KG1 (cell line): ENCODE measurements at regions not wholly inside any gene's neighbourhood (a gene's known extent, or its start where the extent isn't known, plus 50 kb on each side); places are given as distances from the start of the nearest gene placed in this dataset.
"Not testable (repeated sequence)": the region's sequence is repeated elsewhere in the genome, so short reads cannot be mapped to it uniquely, and the experiment has no call there.

Experiments used
- DNase-seq: peaks from one replicate; lab custom pipeline; 2025; lab: John Stamatoyannopoulos, UW

- no peak for DNase-seq
Observed at GRCh38 chr4:160091631-160092030, 988.8 kb downstream of the RAPGEF2 start.

- no peak for DNase-seq
Observed at GRCh38 chr4:160100316-160100715, 997.4 kb downstream of the RAPGEF2 start.

GRCh38 chr4:160110891-160111290, 1008.0 kb downstream of the RAPGEF2 start:
- no peak for DNase-seq

GRCh38 chr4:160117686-160118085, 1014.8 kb downstream of the RAPGEF2 start:
- DNase-seq: no peak

GRCh38 chr4:160125576-160126287, 1022.9 kb downstream of the RAPGEF2 start:
- DNase-seq: not testable (repeated sequence)

GRCh38 chr4:160127211-160127610, 1024.3 kb downstream of the RAPGEF2 start:
- no peak for DNase-seq

GRCh38 chr4:160129439-160129838, 1026.6 kb downstream of the RAPGEF2 start:
- DNase-seq: no peak

- DNase-seq: no peak
Observed at GRCh38 chr4:160136021-160136420, 1033.1 kb downstream of the RAPGEF2 start.

- no peak for DNase-seq
Observed at GRCh38 chr4:160141206-160141605, 1038.3 kb downstream of the RAPGEF2 start.

- DNase-seq: no peak
Observed at GRCh38 chr4:160142579-160142978, 1039.7 kb downstream of the RAPGEF2 start.

GRCh38 chr4:160143574-160143973, 1040.7 kb downstream of the RAPGEF2 start:
- no peak for DNase-seq

- DNase-seq: no peak
Observed at GRCh38 chr4:160159457-160159856, 1056.6 kb downstream of the RAPGEF2 start.

- no peak for DNase-seq
Observed at GRCh38 chr4:160161026-160161425, 1058.1 kb downstream of the RAPGEF2 start.

GRCh38 chr4:160175064-160175643, 1072.3 kb downstream of the RAPGEF2 start:
- no peak for DNase-seq

GRCh38 chr4:160180211-160180610, 1077.3 kb downstream of the RAPGEF2 start:
- DNase-seq: no peak

- DNase-seq: no peak
Observed at GRCh38 chr4:160182727-160183126, 1079.8 kb downstream of the RAPGEF2 start.

GRCh38 chr4:160184884-160185283, 1082.0 kb downstream of the RAPGEF2 start:
- no peak for DNase-seq

GRCh38 chr4:160193787-160194186, 1090.9 kb downstream of the RAPGEF2 start:
- no peak for DNase-seq

GRCh38 chr4:160194716-160195115, 1091.8 kb downstream of the RAPGEF2 start:
- DNase-seq: no peak

- no peak for DNase-seq
Observed at GRCh38 chr4:160202802-160203201, 1099.9 kb downstream of the RAPGEF2 start.

- no peak for DNase-seq
Observed at GRCh38 chr4:160212078-160212477, 1109.2 kb downstream of the RAPGEF2 start.

- DNase-seq: no peak
Observed at GRCh38 chr4:160213366-160213765, 1110.5 kb downstream of the RAPGEF2 start.

GRCh38 chr4:160217352-160217751, 1114.5 kb downstream of the RAPGEF2 start:
- no peak for DNase-seq

GRCh38 chr4:160224049-160224448, 1121.2 kb downstream of the RAPGEF2 start:
- DNase-seq: no peak
